ENCODE measurements at regions not wholly inside any gene's neighbourhood (a gene's known extent, or its start where the extent isn't known, plus 50 kb on each side); places are given as distances from the start of the nearest gene placed in this dataset.

DNA sequence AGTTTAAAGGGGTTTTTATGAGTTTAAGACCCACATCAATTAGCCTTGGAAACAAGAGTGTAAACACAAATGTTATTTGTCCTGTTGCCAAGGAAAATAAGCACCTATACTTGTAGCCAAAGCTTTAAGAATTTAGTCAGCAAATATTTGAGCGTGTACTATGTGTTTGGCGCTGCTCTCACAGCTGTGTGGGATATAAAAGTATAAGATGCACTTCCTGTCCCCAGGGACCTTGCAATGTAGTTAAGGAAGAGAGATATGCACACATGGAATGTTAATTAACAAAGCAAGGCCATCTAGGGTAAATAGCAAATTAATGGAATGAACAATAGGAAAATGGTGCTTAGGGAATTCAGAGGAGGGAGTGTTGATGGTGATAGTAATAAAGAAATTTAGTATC is 134.9 kb upstream of the SRRM4 start:
- TF ChIP-seq POLR2A (IDR thresholded peaks at IDR 0.05; ENCODE audit: low read depth, low read length) (no peak), POLR2AphosphoS5 (IDR thresholded peaks at IDR 0.05; ENCODE audit: low read depth, low read length) (no peak)

Data from GM12892 (cell line).